ENCODE measurements at regions not wholly inside any gene's neighbourhood (a gene's known extent, or its start where the extent isn't known, plus 50 kb on each side); places are given as distances from the start of the nearest gene placed in this dataset.
A peak's percentile ranks its signal among the peaks of the same experiment; 100 is the strongest.
"Not testable (repeated sequence)": the region's sequence is repeated elsewhere in the genome, so short reads cannot be mapped to it uniquely, and the experiment has no call there.

- not testable (repeated sequence) for DNase-seq
These were observed 195.8 kb upstream of the HMCN1 start for GRCh38 chr1:185538309-185538898.

- DNase-seq: no peak
These were observed 196.6 kb upstream of the HMCN1 start for GRCh38 chr1:185537596-185537995.

GRCh38 chr1:185536165-185536920, 197.8 kb upstream of the HMCN1 start:
- DNase-seq: no peak

- no peak for DNase-seq
These were observed 198.6 kb upstream of the HMCN1 start for GRCh38 chr1:185535621-185536020.

GRCh38 chr1:185534801-185535200, 199.4 kb upstream of the HMCN1 start:
- no peak for DNase-seq

GRCh38 chr1:185533596-185533995, 200.6 kb upstream of the HMCN1 start:
- peak; percentile 5 for DNase-seq

- peak; percentile 15 for DNase-seq
These were observed 201.3 kb upstream of the HMCN1 start for GRCh38 chr1:185532856-185533255.

GRCh38 chr1:185531838-185532237, 202.4 kb upstream of the HMCN1 start:
- no peak for DNase-seq

- no peak for DNase-seq
These were observed 204.0 kb upstream of the HMCN1 start for GRCh38 chr1:185530215-185530614.

- no peak for DNase-seq
These were observed 204.5 kb upstream of the HMCN1 start for GRCh38 chr1:185529673-185530072.

GRCh38 chr1:185528084-185528676, 206.0 kb upstream of the HMCN1 start:
- DNase-seq: no peak

GRCh38 chr1:185526344-185527307, 207.6 kb upstream of the HMCN1 start:
- no peak for DNase-seq

- DNase-seq: peak; percentile 73
These were observed 203.3 kb upstream of the IVNS1ABP start for GRCh38 chr1:185520188-185520920.

GRCh38 chr1:185517808-185518419, 200.9 kb upstream of the IVNS1ABP start:
- DNase-seq: no peak

- not testable (repeated sequence) for DNase-seq
These were observed 200.3 kb upstream of the IVNS1ABP start for GRCh38 chr1:185517301-185517700.

- DNase-seq: no peak
These were observed 198.7 kb upstream of the IVNS1ABP start for GRCh38 chr1:185515696-185516095.

- no peak for DNase-seq
These were observed 197.3 kb upstream of the IVNS1ABP start for GRCh38 chr1:185514311-185514710.

- DNase-seq: peak; percentile 12
These were observed 195.4 kb upstream of the IVNS1ABP start for GRCh38 chr1:185512442-185512841.

GRCh38 chr1:185501099-185501498, 184.1 kb upstream of the IVNS1ABP start:
- no peak for DNase-seq

- DNase-seq: peak; percentile 93
These were observed 183.1 kb upstream of the IVNS1ABP start for GRCh38 chr1:185500001-185500626.

GRCh38 chr1:185498207-185498606, 181.2 kb upstream of the IVNS1ABP start:
- DNase-seq: no peak
